Fibroblast of mammary gland (primary cell): ENCODE measurements at regions not wholly inside any gene's neighbourhood (a gene's known extent, or its start where the extent isn't known, plus 50 kb on each side); places are given as distances from the start of the nearest gene placed in this dataset.

Source experiments
- DNase-seq: peaks from one replicate; pipeline ENCODE4 v3.0.0-alpha.2; 2010; ENCODE audit warnings: low read depth
- H3K4me3 ChIP-seq: 2 replicates; pipeline ENCODE4 v1.5.1; 2011; ENCODE audit warnings: low read depth, mild to moderate bottlenecking, low read length, moderate library complexity; ENCODE audit not compliant: control insufficient read depth
- TF ChIP-seq, protein P1 (sequence below): conservative IDR thresholded peaks from 2 replicates; pipeline ENCODE4 v1.5.1; 2011; ENCODE audit warnings: low read depth, low read length, inconsistent platforms; ENCODE audit not compliant: control insufficient read depth, insufficient read depth

DNA sequence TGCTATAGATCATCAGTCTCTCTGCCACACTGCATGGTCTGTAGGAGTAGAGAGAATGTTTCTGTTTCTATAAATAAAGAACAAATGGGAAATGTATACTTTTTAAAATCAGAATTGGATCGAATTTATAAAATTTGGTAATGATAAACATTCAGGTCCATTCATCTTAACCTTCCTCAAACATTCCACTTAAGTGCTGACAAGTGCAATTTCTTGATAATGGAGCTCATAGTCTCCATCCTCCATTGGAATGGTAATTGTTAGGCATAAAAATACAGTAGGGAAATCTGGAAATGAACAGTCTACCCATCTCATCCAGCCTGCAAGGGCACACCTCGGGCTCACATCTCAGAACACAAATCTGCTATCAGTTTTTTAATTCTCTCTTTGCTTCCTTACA, 122.6 kb upstream of the PACRGL start:
- TF ChIP-seq, protein P1, sequence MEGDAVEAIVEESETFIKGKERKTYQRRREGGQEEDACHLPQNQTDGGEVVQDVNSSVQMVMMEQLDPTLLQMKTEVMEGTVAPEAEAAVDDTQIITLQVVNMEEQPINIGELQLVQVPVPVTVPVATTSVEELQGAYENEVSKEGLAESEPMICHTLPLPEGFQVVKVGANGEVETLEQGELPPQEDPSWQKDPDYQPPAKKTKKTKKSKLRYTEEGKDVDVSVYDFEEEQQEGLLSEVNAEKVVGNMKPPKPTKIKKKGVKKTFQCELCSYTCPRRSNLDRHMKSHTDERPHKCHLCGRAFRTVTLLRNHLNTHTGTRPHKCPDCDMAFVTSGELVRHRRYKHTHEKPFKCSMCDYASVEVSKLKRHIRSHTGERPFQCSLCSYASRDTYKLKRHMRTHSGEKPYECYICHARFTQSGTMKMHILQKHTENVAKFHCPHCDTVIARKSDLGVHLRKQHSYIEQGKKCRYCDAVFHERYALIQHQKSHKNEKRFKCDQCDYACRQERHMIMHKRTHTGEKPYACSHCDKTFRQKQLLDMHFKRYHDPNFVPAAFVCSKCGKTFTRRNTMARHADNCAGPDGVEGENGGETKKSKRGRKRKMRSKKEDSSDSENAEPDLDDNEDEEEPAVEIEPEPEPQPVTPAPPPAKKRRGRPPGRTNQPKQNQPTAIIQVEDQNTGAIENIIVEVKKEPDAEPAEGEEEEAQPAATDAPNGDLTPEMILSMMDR, result no peak
- H3K4me3 ChIP-seq, result no peak overlapping the region
- no peak for DNase-seq

DNA sequence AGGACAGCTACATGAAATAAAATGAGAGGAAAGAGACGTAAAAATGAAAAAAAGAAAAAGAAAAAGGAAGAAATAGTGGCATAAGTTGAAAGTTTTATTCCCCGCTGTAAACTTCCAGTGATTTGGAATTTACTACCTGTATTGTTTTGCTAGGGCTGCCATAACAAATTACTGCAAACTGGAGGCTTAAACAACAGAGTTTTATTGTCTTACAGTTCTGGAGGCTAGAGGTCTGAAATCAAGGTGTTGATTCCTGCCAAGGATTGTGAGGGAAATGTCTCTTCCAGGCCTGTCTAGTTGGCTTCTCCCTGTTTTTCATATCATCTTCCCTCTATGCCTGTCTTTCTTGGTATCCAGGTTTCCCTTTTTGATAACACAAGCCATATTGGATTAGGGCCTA, 119.4 kb upstream of the PACRGL start:
- TF ChIP-seq, protein P1, result no peak

DNA sequence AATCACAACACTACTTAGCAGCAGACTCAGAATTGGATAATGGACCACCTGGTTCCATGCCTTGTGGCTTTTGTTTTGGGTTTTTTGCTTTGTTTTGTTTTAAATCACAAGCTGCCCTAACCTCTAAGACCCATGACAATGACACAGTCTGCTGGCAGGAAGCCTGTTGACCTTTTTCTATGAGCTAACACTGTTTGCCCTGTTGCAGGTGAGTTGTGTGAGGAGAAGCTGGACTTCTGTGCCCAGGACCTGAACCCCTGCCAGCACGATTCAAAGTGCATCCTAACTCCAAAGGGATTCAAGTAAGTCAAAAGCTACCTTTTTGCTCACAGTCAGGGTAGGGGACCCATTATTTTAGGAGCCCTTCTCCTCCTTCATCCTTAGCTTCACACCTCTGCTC, 110.8 kb upstream of the PACRGL start:
- H3K4me3 ChIP-seq, result no peak overlapping the region
- DNase-seq, result no peak
- TF ChIP-seq, protein P1, result no peak

More for the DNA sequence above, 119.4 kb upstream of the PACRGL start:
- DNase-seq, result no peak
- H3K4me3 ChIP-seq, result no peak overlapping the region

DNA sequence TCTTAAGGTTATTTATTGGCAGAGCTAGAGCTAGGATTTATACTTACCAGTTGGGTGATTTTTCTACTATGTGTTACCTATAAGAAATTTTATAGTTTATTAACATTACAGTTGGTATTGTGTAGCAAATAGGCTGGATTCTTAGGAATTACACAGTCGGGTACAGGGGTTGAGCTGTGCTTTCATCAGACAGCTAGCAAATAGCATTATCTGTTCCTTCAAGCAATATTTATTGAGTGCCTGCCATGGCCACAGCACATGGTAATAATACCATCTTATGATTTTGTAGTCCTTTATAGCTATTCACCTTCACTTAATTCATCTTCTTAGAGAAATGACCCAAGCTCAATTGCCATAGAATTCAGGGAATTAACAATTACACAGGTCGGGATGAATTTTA, 109.4 kb upstream of the PACRGL start:
- TF ChIP-seq, protein P1, result no peak
- DNase-seq, result no peak
- H3K4me3 ChIP-seq, result no peak overlapping the region

DNA sequence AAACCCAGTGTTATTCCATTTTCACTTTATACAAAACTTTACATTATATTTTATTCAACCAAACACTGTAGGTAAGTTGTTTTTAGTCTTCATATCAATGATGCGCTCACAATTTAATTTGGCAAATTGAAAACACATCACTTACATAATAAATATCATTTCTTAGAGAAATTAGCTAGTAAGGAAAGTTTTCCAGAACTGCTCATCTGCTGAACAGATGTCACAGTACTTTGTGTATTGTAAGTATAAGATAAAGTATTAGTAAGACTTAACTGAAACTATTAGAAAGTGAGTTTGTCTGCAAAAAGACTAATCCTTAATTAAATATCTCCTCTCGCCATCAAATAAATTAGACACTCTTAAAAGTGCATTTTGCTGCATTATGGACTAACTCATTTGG, 108.7 kb upstream of the PACRGL start:
- H3K4me3 ChIP-seq, result no peak overlapping the region
- TF ChIP-seq, protein P1, result no peak
- no peak for DNase-seq

DNA sequence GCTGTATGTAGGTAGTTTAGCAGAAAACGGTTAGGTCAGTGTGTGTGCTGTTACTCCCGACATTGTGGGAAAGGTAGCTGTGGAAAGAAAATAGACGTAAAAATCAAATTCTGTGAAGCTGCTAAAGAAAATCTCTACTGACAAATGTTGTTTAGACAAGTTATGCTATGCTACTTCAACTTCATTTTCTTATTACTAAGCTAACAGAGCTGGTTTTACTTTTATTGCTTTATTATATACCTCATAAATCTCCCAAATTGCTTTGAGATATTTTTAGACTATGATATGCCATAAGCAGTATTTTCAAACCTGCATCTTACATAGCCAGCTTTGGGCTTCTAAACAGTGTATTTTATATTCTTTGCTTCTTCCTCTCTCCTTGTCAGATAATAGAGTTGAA, 108.2 kb upstream of the PACRGL start:
- no peak for DNase-seq
- TF ChIP-seq, protein P1, result no peak
- H3K4me3 ChIP-seq, result no peak overlapping the region

DNA sequence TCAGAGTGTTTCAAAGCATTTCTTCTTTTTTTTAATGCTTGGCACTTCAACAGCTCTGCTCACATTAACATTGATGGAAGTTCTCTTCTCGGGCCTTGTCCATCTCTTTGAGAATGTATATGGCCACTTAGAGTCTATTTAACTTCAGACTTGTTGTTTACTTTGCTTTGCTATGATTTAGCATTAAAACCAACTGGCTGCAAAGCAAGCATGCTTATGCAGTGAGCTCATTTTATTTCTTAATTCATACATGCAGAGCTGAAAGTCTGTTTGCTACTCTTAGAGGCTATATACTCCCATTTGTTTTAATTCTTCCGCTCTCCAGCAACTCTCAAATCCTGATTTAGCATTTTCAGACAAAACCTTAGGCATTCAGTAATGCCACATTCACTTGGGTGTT, 107.6 kb upstream of the PACRGL start:
- no peak overlapping the region for H3K4me3 ChIP-seq
- DNase-seq, result peak; percentile 10
- TF ChIP-seq, protein P1, result no peak
